ENCODE measurements at regions not wholly inside any gene's neighbourhood (a gene's known extent, or its start where the extent isn't known, plus 50 kb on each side); places are given as distances from the start of the nearest gene placed in this dataset.

DNA sequence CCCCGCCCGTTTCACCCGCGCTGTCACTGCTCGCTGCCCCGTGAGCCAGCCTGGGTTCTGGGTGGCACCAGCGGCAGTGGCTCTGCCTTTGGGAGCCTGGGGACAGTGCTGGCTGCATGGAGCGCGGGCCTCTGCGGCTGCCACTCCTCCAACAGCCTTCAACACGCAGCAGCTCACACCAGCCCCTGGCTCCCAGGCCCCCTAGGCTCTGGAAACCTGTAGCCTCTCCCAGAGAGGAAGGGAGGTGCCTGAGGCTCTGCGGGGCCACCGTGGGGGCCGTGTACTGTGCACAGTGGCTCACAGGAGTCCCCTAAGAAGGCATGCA is 163.9 kb upstream of the AFDN start:
- intact Hi-C loops (cut with DNase I; ENCODE audit: low total_unique reads), result no loop called here
- DNase-seq (ENCODE audit: low spot score in 2 of 2), result no peak
- TF ChIP-seq POLR2A (IDR thresholded peaks at IDR 0.05), result no peak
- TF ChIP-seq, protein P1, sequence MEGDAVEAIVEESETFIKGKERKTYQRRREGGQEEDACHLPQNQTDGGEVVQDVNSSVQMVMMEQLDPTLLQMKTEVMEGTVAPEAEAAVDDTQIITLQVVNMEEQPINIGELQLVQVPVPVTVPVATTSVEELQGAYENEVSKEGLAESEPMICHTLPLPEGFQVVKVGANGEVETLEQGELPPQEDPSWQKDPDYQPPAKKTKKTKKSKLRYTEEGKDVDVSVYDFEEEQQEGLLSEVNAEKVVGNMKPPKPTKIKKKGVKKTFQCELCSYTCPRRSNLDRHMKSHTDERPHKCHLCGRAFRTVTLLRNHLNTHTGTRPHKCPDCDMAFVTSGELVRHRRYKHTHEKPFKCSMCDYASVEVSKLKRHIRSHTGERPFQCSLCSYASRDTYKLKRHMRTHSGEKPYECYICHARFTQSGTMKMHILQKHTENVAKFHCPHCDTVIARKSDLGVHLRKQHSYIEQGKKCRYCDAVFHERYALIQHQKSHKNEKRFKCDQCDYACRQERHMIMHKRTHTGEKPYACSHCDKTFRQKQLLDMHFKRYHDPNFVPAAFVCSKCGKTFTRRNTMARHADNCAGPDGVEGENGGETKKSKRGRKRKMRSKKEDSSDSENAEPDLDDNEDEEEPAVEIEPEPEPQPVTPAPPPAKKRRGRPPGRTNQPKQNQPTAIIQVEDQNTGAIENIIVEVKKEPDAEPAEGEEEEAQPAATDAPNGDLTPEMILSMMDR (IDR thresholded peaks at IDR 0.05), result no peak
- no peak overlapping the region for H3K4me3 ChIP-seq (ENCODE audit: low read depth, poor library complexity, severe bottlenecking)
- 76 to 80% methylated on average over 12 of the region's 14 CpGs for WGBS, 2 donors

DNA sequence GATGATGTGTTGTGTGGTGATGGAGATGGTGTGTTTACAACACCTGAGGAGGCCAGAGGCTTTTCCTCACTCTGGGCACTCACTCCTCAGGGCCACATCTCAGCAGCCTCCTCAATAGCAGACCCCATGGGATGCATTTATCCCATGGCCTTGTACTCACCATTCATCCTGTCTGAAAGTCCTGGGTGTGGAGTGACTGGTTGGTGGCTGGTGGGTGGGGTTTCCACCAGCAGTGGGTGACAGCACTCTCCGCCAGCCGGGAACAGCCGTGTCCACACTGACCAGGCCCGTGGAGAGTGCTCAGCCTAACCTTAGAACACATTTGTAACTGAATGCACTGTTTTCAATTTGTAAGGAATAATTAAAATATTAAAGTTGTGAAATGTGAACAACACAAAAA is 163.4 kb upstream of the AFDN start:
- no peak overlapping the region for H3K4me3 ChIP-seq (ENCODE audit: low read depth, poor library complexity, severe bottlenecking)
- no peak for DNase-seq (ENCODE audit: low spot score in 2 of 2)
- 93% methylated on average over 4 of the region's 4 CpGs for WGBS, 2 donors
- intact Hi-C loops (cut with DNase I; ENCODE audit: low total_unique reads), result no loop called here
- no peak for TF ChIP-seq POLR2A (IDR thresholded peaks at IDR 0.05)
- TF ChIP-seq, protein P1 (IDR thresholded peaks at IDR 0.05), result no peak

DNA sequence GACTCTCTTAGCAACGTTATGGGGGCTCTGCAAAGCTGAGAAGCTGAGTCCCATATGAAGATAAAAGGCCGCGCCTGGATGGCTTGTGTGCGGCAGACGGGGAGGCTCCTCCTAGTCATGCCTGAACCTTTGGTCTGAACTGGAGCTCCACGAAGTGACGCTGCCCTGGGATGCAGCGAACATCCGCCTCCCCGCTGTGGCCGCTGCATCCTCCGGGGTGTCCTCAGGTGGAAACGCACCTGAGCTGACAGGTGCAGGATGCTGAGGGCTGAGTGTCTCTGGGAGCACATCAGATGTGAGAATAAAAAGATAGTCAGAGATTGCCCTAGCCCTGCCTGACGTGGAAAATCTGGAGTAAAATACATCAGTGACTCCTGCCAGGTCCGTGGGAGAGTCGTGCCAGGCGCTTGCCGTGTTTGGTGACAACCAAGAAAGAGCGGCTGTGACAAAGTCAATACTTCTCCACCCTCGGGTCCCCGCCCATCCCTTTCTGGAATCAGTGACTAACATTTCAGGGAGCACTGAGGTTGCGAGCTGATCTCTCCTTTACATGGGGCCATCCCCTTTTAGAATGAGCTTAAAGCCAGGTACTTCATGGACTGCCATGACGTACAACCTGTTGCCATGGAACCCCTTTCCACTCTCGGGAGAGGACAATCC is 162.8 kb upstream of the AFDN start:
- H3K4me3 ChIP-seq (ENCODE audit: low read depth, poor library complexity, severe bottlenecking), result no peak overlapping the region
- 80 to 82% methylated on average over 24 of the region's 24 CpGs for WGBS, 2 donors
- TF ChIP-seq POLR2A (IDR thresholded peaks at IDR 0.05), result no peak
- TF ChIP-seq, protein P1 (IDR thresholded peaks at IDR 0.05), result no peak
- DNase-seq (ENCODE audit: low spot score in 2 of 2), result no peak
- intact Hi-C loops (cut with DNase I; ENCODE audit: low total_unique reads), result no loop called here

DNA sequence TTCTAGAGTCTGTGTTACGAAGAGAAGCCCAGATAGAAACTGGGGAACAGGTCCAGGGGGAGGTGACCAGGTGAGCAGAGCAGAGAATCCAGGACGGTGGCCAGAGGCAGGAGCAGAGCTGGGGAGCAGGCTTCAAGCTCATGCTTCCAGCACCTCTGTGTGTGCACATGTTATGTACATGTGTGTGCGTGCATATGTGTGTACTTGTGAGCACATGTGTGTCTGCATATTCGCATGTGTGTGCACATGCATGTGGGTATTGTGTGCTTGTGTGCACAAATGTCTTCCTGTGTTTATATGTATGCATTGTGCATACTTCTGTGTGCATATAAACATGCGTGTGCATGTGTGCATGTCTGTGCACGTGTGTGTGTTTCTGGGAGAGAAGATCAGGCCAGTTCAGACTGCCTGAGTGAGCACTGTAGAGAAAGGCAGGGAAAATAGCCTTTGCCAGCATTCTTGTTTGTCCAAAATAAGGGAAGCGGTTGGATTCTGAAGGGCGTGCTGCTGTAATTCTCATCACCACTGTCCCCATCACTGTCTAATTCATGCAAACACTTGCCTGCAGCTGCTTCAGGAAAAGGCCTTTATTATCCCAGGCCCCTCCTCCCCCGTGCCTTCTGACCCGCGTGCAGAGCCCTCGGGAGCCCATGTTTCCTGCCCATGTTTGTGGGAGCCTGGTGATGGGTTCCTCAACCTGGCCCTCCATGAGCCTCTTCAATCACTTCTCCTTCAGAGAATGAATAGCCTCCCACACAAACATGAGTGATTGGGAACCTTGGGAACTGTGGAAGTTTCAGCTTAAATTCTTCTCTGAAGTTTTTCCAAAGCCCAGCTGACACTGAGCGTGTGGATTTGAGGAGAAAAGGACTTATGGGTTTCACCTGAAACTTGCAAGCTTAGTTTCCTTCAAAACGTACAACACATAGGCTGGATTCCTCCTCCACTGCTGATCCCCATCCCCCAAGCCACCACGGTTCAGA is 161.7 kb upstream of the AFDN start:
- TF ChIP-seq POLR2A (IDR thresholded peaks at IDR 0.05), result no peak
- TF ChIP-seq, protein P1 (IDR thresholded peaks at IDR 0.05), result no peak
- WGBS, 2 donors, result 65 to 69% methylated on average over 15 of the region's 15 CpGs

DNA sequence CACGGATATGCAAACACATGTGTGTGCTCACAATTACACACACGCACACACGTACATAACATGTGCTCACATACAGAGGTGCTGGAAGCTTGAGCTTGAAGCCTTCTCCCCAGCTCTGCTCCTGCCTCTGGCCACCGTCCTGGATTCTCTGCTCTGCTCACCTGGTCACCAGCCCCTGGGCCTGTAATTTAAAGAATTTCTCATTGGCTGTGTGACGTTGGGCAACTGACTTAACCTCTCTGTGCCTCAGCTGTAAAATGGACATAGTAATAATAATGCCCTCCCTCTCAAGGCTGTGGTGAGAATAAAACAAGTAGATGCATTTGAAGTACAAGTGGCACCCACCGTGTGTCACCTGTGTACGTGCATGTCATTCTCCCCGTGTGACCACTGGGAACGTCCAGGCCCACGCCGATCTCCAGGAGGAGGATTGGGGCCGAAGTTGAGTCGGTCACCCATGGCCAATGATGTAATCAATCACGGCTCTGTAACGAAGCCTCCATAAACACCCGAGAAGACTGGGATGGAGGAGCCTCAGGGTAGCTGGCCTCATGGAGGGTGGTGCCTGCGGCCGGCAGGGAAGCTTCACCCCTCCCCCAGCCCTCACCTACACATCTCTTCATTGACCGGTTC is 160.9 kb upstream of the AFDN start:
- DNase-seq (ENCODE audit: low spot score in 2 of 2), result no peak
- 66 to 74% methylated on average over 19 of the region's 19 CpGs for WGBS, 2 donors

More for the DNA sequence above, 161.7 kb upstream of the AFDN start:
- H3K4me3 ChIP-seq (ENCODE audit: low read depth, poor library complexity, severe bottlenecking), result no peak overlapping the region
- intact Hi-C loops (cut with DNase I; ENCODE audit: low total_unique reads), result no loop called here
- DNase-seq (ENCODE audit: low spot score in 2 of 2), result no peak

More for the DNA sequence above, 160.9 kb upstream of the AFDN start:
- TF ChIP-seq, protein P1 (IDR thresholded peaks at IDR 0.05), result no peak
- intact Hi-C loops (cut with DNase I; ENCODE audit: low total_unique reads), result no loop called here
- H3K4me3 ChIP-seq (ENCODE audit: low read depth, poor library complexity, severe bottlenecking), result no peak overlapping the region

Measured in lower leg skin (tissue), 4 donors.